Liver (tissue), 8 donors: ENCODE measurements at regions not wholly inside any gene's neighbourhood (a gene's known extent, or its start where the extent isn't known, plus 50 kb on each side); places are given as distances from the start of the nearest gene placed in this dataset.
"Not testable (repeated sequence)": the region's sequence is repeated elsewhere in the genome, so short reads cannot be mapped to it uniquely, and the experiment has no call there.

Experiments
- DNase-seq: peaks from one replicate; pipeline ENCODE4 v3.0.0-alpha.2; 2017; ENCODE audit warnings: low spot score
- H3K27ac ChIP-seq, 2 donors: one replicate each; pipeline ENCODE4 v1.7.0; 2013; ENCODE audit warnings: inconsistent platforms in 2 of 2, low read length in 2 of 2, control low read depth in 1 of 2, low read depth in 1 of 2, mild to moderate bottlenecking in 1 of 2
- H3K27me3 ChIP-seq, 4 donors: one replicate each; pipeline versions ENCODE4 v1.6.1 to v1.7.0; 2013; ENCODE audit warnings: low read length in 3 of 4, inconsistent platforms in 1 of 4, mild to moderate bottlenecking in 1 of 4, moderate library complexity in 1 of 4; ENCODE audit not compliant: control insufficient read depth in 4 of 4, insufficient read depth in 4 of 4
- H3K36me3 ChIP-seq, 4 donors: one replicate each; pipeline versions ENCODE4 v1.6.1 to v1.7.0; 2013; ENCODE audit warnings: low read length in 3 of 4, mild to moderate bottlenecking in 3 of 4, low read depth in 1 of 4, moderate library complexity in 1 of 4; ENCODE audit not compliant: control insufficient read depth in 4 of 4, insufficient read depth in 3 of 4
- H3K4me1 ChIP-seq, 4 donors: one replicate each; pipeline versions ENCODE4 v1.6.1 to v1.7.0; 2013; ENCODE audit warnings: low read length in 3 of 4, mild to moderate bottlenecking in 3 of 4, moderate library complexity in 1 of 4; ENCODE audit not compliant: control insufficient read depth in 4 of 4, insufficient read depth in 4 of 4
- H3K4me3 ChIP-seq, 3 donors: one replicate each; pipeline versions ENCODE4 v1.6.1 to v1.7.0; 2013; ENCODE audit warnings: low read length in 3 of 3, control low read depth in 1 of 3, low read depth in 1 of 3, mild to moderate bottlenecking in 1 of 3
- H3K9ac ChIP-seq, 2 donors: one replicate each; pipeline ENCODE4 v1.7.0; 2013; ENCODE audit warnings: low read length in 2 of 2, mild to moderate bottlenecking in 2 of 2, moderate library complexity in 2 of 2, control low read depth in 1 of 2, low read depth in 1 of 2
- H3K9me3 ChIP-seq, 4 donors: one replicate each; pipeline versions ENCODE4 v1.6.1 to v1.7.0; 2013; ENCODE audit warnings: low read length in 3 of 4; ENCODE audit not compliant: control insufficient read depth in 4 of 4
- ATF3 ChIP-seq: IDR thresholded peaks from 2 replicates; pipeline ENCODE4 v1.6.1; 2016; ENCODE audit warnings: antibody characterized with exemption
- CTCF ChIP-seq: fragments of 150-350 bp; IDR thresholded peaks from 2 replicates; pipeline ENCODE4 v1.5.1; 2017; ENCODE audit warnings: improper control_type of control experiment, low read depth, low read length; ENCODE audit not compliant: missing input control
- FOXA2 ChIP-seq: IDR thresholded peaks from 2 replicates; pipeline ENCODE4 v1.6.1; 2016; ENCODE audit warnings: antibody characterized with exemption
- GABPA ChIP-seq, 2 donors: IDR thresholded peaks in 1 of 2; conservative IDR thresholded peaks in 1 of 2; 2 replicates each; pipeline ENCODE4 v1.6.1; 2016; ENCODE audit warnings: antibody characterized with exemption in 2 of 2, mild to moderate bottlenecking in 1 of 2, moderate library complexity in 1 of 2
- HNF4A ChIP-seq, 2 donors: conservative IDR thresholded peaks; 2 replicates each; pipeline ENCODE4 v1.6.1; 2016; ENCODE audit warnings: antibody characterized with exemption in 2 of 2, mild to moderate bottlenecking in 2 of 2
- HNF4G ChIP-seq: IDR thresholded peaks from 2 replicates; pipeline ENCODE4 v1.6.1; 2016; ENCODE audit warnings: antibody characterized with exemption
- JUND ChIP-seq, 2 donors: IDR thresholded peaks; 2 replicates each; pipeline ENCODE4 v1.6.1; 2016; ENCODE audit warnings: antibody characterized with exemption in 2 of 2
- MAX ChIP-seq: IDR thresholded peaks from 2 replicates; pipeline ENCODE4 v1.6.1; 2016; ENCODE audit warnings: antibody characterized with exemption
- NR2F2 ChIP-seq: IDR thresholded peaks from 2 replicates; pipeline ENCODE4 v1.6.1; 2016; ENCODE audit warnings: antibody characterized with exemption
- RAD21 ChIP-seq, 2 donors: IDR thresholded peaks; 2 replicates each; pipeline ENCODE4 v1.6.1; 2016; ENCODE audit warnings: antibody characterized with exemption in 2 of 2, mild to moderate bottlenecking in 2 of 2
- REST ChIP-seq: IDR thresholded peaks from 2 replicates; pipeline ENCODE4 v1.6.1; 2016; ENCODE audit warnings: antibody characterized with exemption, mild to moderate bottlenecking
- RXRA ChIP-seq, 2 donors: IDR thresholded peaks; 2 replicates each; pipeline ENCODE4 v1.6.1; 2017 to 2018; ENCODE audit warnings: antibody characterized with exemption in 2 of 2, mild to moderate bottlenecking in 1 of 2
- SP1 ChIP-seq: IDR thresholded peaks from 2 replicates; pipeline ENCODE4 v1.6.1; 2018; ENCODE audit warnings: antibody characterized with exemption, mild to moderate bottlenecking
- TAF1 ChIP-seq: conservative IDR thresholded peaks from 2 replicates; pipeline ENCODE4 v1.6.1; 2016; ENCODE audit warnings: antibody characterized with exemption, mild to moderate bottlenecking
- YY1 ChIP-seq: IDR thresholded peaks from 2 replicates; pipeline ENCODE4 v1.6.1; 2016; ENCODE audit warnings: antibody characterized with exemption, mild to moderate bottlenecking
- ZBTB33 ChIP-seq: IDR thresholded peaks from 2 replicates; pipeline ENCODE4 v1.6.1; 2016; ENCODE audit warnings: antibody characterized with exemption
- WGBS: extraction: QIAGEN DNeasy Blood & Tissue Kit; methylation state at CpG from one replicate; pipeline ENCODE4 v1.1.7; 2013; 5-methylcytosine and 5-hydroxymethylcytosine counted together
- donor health status: healthy.
- donor health status: healthy.
- donor health status: healthy.
- donor health status: healthy.
- donor health status: healthy.

GRCh38 chr4:186999686-187000085 lies 276.0 kb upstream of the FAT1 start:
- TF ChIP-seq ATF3 (no peak), ZBTB33 (no peak), NR2F2 (no peak), HNF4G (no peak), GABPA (IDR thresholded peaks at IDR 0.05 in 1 of 2, conservative IDR thresholded peaks at IDR 0.05 in 1 of 2) (no peak), REST (no peak), CTCF (no peak), YY1 (no peak), MAX (no peak), FOXA2 (no peak)

GRCh38 chr4:187000281-187000680 lies 276.6 kb upstream of the FAT1 start:
- 73% methylated on average over 2 of the region's 2 CpGs for WGBS
- Histone ChIP-seq H3K4me1 (no peaks in the 10 kb centered on the region), H3K27ac (no peak overlapping the region), H3K9ac (no peak overlapping the region), H3K9me3 (no peaks in the 10 kb centered on the region), H3K36me3 (no peaks in the 10 kb centered on the region), H3K4me3 (no peak overlapping the region), H3K27me3 (no peaks in the 10 kb centered on the region)
- TF ChIP-seq RAD21 (IDR thresholded peaks at IDR 0.05), result no peak
- TF ChIP-seq TAF1, result no peak
- no peak for TF ChIP-seq HNF4A (conservative IDR thresholded peaks at IDR 0.05)
- TF ChIP-seq JUND (IDR thresholded peaks at IDR 0.05), result no peak
- no peak for TF ChIP-seq FOXA2
- no peak for TF ChIP-seq RXRA (IDR thresholded peaks at IDR 0.05)
- TF ChIP-seq YY1, result no peak
- TF ChIP-seq CTCF, result no peak
- TF ChIP-seq GABPA (IDR thresholded peaks at IDR 0.05 in 1 of 2, conservative IDR thresholded peaks at IDR 0.05 in 1 of 2), result no peak
- no peak for TF ChIP-seq SP1
- TF ChIP-seq HNF4G, result no peak
- TF ChIP-seq ATF3, result no peak
- DNase-seq, result no peak

More at GRCh38 chr4:186999686-187000085, 276.0 kb upstream of the FAT1 start:
- WGBS, result 73% methylated on average over 3 of the region's 3 CpGs
- Histone ChIP-seq H3K27me3 (no peaks in the 10 kb centered on the region), H3K9ac (no peak overlapping the region), H3K4me1 (no peaks in the 10 kb centered on the region), H3K27ac (no peak overlapping the region), H3K36me3 (no peaks in the 10 kb centered on the region), H3K4me3 (no peak overlapping the region), H3K9me3 (no peaks in the 10 kb centered on the region)
- no peak for DNase-seq

GRCh38 chr4:187002133-187002532 lies 278.5 kb upstream of the FAT1 start:
- DNase-seq, H3K27ac ChIP-seq, H3K27me3 ChIP-seq, H3K9ac ChIP-seq, H3K4me1 ChIP-seq, H3K36me3 ChIP-seq, H3K4me3 ChIP-seq, H3K9me3 ChIP-seq: not testable (repeated sequence)
- 88% methylated on average over 6 of the region's 6 CpGs for WGBS
